GM19397 (cell line): ENCODE measurements at regions not wholly inside any gene's neighbourhood (a gene's known extent, or its start where the extent isn't known, plus 50 kb on each side); places are given as distances from the start of the nearest gene placed in this dataset.

Experiments used
- ATAC-seq: cut with Tn5 transposase; IDR thresholded peaks from one replicate; pipeline ENCODE4 v1.9.1; 2021; ENCODE audit warnings: mild to moderate bottlenecking, moderate library complexity; ENCODE audit not compliant: unreplicated experiment

- no peak for ATAC-seq
Observed at GRCh38 chr6:170162775-170163404, 128.0 kb downstream of the DLL1 start.

GRCh38 chr6:170162011-170162774 is 128.7 kb downstream of the DLL1 start:
- ATAC-seq = no peak

- no peak for ATAC-seq
Observed at GRCh38 chr6:170160628-170161611, 130.0 kb downstream of the DLL1 start.

- no peak for ATAC-seq
Observed at GRCh38 chr6:170160031-170160627, 130.7 kb downstream of the DLL1 start.

- ATAC-seq = no peak
Observed at GRCh38 chr6:170159022-170159965, 131.6 kb downstream of the DLL1 start.

- ATAC-seq = no peak
Observed at GRCh38 chr6:170158296-170159021, 132.4 kb downstream of the DLL1 start.

- ATAC-seq = no peak
Observed at GRCh38 chr6:170157567-170158218, 133.2 kb downstream of the DLL1 start.

GRCh38 chr6:170156448-170157375 is 134.2 kb downstream of the DLL1 start:
- no peak for ATAC-seq

- no peak for ATAC-seq
Observed at GRCh38 chr6:170155464-170156196, 135.2 kb downstream of the DLL1 start.

GRCh38 chr6:170153436-170154319 is 137.2 kb downstream of the DLL1 start:
- no peak for ATAC-seq

- no peak for ATAC-seq
Observed at GRCh38 chr6:170152989-170153388, 137.9 kb downstream of the DLL1 start.

- ATAC-seq = no peak
Observed at GRCh38 chr6:170152124-170152926, 138.6 kb downstream of the DLL1 start.

- ATAC-seq = no peak
Observed at GRCh38 chr6:170151804-170152123, 139.1 kb downstream of the DLL1 start.

- no peak for ATAC-seq
Observed at GRCh38 chr6:170151321-170151771, 139.5 kb downstream of the DLL1 start.

GRCh38 chr6:170150590-170150945 is 140.3 kb downstream of the DLL1 start:
- no peak for ATAC-seq
